ENCODE measurements at regions not wholly inside any gene's neighbourhood (a gene's known extent, or its start where the extent isn't known, plus 50 kb on each side); places are given as distances from the start of the nearest gene placed in this dataset.

DNA sequence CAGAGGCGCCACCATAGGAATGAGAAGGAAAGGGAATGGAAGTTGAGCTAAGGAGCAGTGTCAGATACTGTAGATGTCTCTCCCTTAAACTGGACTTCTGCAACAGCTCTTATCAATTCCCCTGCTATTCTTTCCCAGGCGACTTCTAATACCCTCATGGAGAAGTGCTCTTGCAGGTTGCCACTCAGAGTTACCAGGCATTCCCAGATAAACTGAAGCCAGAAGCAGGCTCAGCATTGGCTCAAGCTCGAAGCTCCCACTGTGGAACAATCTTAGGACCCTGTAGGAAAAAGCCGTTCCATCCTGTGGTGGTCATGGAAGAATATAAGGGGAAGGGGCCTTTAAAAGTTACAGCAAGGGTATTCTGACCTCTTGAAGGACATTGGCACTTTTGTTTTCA, 208.7 kb upstream of the PLET1 start:
- Histone ChIP-seq H3K9ac (ENCODE audit: low read depth in 2 of 2, low read length in 2 of 2) (no peak overlapping the region), H3K4me3 (no peak overlapping the region)
- TF ChIP-seq, protein P1, sequence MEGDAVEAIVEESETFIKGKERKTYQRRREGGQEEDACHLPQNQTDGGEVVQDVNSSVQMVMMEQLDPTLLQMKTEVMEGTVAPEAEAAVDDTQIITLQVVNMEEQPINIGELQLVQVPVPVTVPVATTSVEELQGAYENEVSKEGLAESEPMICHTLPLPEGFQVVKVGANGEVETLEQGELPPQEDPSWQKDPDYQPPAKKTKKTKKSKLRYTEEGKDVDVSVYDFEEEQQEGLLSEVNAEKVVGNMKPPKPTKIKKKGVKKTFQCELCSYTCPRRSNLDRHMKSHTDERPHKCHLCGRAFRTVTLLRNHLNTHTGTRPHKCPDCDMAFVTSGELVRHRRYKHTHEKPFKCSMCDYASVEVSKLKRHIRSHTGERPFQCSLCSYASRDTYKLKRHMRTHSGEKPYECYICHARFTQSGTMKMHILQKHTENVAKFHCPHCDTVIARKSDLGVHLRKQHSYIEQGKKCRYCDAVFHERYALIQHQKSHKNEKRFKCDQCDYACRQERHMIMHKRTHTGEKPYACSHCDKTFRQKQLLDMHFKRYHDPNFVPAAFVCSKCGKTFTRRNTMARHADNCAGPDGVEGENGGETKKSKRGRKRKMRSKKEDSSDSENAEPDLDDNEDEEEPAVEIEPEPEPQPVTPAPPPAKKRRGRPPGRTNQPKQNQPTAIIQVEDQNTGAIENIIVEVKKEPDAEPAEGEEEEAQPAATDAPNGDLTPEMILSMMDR (IDR thresholded peaks at IDR 0.05) = no peak

DNA sequence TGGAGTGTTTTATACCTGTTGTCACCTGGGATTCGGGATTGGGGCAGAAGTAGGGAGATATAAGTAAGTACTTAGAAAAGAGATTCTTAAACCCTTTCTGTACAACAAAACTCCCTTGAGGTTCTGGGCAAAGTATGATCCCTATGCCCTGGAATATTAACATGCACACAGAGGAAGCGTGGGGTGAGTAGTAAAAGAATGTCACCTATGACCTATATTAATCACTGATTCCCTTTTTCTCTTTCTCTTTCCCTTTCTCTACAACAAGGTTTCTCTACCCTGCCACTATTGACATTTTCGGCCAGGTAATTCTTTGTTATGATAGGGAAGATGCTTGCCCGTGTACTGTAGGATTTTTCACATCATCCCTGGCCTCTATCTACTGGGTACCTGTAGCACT, 209.7 kb upstream of the PLET1 start:
- H3K27me3 ChIP-seq = no peaks in the 10 kb centered on the region
- DNase-seq = no peak
- no peaks in the 10 kb centered on the region for H3K36me3 ChIP-seq
- H3K9me3 ChIP-seq = no peaks in the 10 kb centered on the region
- H3K4me3 ChIP-seq = no peak overlapping the region
- no peak overlapping the region for H3K9ac ChIP-seq (ENCODE audit: low read depth in 2 of 2, low read length in 2 of 2)
- no peaks in the 10 kb centered on the region for H3K4me1 ChIP-seq
- TF ChIP-seq, protein P1 (IDR thresholded peaks at IDR 0.05) = no peak
- intact Hi-C loops (cut with DNase I) = no loop called here
- H3K27ac ChIP-seq = no peak overlapping the region

More for the DNA sequence above, 208.7 kb upstream of the PLET1 start:
- Histone ChIP-seq H3K9me3 (no peaks in the 10 kb centered on the region), H3K4me1 (no peaks in the 10 kb centered on the region), H3K27me3 (no peaks in the 10 kb centered on the region), H3K27ac (no peak overlapping the region), H3K36me3 (no peaks in the 10 kb centered on the region)
- intact Hi-C loops (cut with DNase I) = no loop called here
- no peak for DNase-seq

DNA sequence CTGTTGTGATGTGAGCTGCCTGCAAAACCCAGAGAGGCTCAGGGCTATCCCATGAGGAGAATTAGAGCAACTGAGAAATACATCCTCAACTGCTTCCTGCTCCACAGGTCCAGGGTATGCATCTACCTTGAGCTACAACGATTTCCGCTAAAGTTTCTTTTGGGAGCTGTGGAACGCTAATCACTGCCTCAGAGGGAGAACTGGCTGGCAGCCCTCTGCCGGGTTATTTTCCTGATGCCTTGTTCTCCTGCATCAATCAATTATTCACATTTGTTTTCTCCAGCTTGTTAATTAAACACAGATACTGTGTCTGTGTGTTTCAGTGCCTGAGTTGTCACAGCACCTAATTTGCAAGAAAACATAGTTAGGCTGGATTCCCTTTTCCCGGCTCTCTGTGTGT, 211.1 kb upstream of the PLET1 start:
- H3K27ac ChIP-seq = no peak overlapping the region
- intact Hi-C loops (cut with DNase I) = no loop called here

DNA sequence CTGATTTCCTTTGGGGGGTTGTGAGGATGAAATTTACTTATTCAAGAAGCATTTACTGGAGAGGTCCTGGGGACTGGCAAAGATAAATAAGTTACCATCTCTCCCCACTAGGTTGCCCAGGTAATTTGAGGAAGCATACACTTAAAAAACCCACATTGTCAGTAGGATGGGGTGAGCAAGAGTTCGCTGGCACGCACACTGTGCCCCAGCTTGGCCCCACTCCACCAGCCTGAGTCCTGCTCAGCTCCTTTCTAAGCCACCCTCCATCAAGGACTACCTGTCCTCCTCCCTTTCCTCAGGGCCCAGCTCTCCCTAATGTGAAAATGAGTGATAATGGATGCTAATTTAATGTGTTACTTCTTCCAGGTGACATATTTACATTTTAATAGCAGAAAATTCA, 216.5 kb upstream of the PLET1 start:
- Histone ChIP-seq H3K36me3 (no peaks in the 10 kb centered on the region), H3K4me3 (no peak overlapping the region), H3K27me3 (no peaks in the 10 kb centered on the region), H3K9ac (ENCODE audit: low read depth in 2 of 2, low read length in 2 of 2) (no peak overlapping the region), H3K9me3 (no peaks in the 10 kb centered on the region), H3K4me1 (no peaks in the 10 kb centered on the region), H3K27ac (no peak overlapping the region)
- intact Hi-C loops (cut with DNase I) = no loop called here
- TF ChIP-seq, protein P1 (IDR thresholded peaks at IDR 0.05) = no peak
- DNase-seq = no peak

More for the DNA sequence above, 211.1 kb upstream of the PLET1 start:
- no peaks in the 10 kb centered on the region for H3K9me3 ChIP-seq
- H3K27me3 ChIP-seq = no peaks in the 10 kb centered on the region
- no peaks in the 10 kb centered on the region for H3K4me1 ChIP-seq
- no peak for DNase-seq
- no peak overlapping the region for H3K9ac ChIP-seq (ENCODE audit: low read depth in 2 of 2, low read length in 2 of 2)
- no peak overlapping the region for H3K4me3 ChIP-seq
- H3K36me3 ChIP-seq = no peaks in the 10 kb centered on the region
- TF ChIP-seq, protein P1 (IDR thresholded peaks at IDR 0.05) = no peak

DNA sequence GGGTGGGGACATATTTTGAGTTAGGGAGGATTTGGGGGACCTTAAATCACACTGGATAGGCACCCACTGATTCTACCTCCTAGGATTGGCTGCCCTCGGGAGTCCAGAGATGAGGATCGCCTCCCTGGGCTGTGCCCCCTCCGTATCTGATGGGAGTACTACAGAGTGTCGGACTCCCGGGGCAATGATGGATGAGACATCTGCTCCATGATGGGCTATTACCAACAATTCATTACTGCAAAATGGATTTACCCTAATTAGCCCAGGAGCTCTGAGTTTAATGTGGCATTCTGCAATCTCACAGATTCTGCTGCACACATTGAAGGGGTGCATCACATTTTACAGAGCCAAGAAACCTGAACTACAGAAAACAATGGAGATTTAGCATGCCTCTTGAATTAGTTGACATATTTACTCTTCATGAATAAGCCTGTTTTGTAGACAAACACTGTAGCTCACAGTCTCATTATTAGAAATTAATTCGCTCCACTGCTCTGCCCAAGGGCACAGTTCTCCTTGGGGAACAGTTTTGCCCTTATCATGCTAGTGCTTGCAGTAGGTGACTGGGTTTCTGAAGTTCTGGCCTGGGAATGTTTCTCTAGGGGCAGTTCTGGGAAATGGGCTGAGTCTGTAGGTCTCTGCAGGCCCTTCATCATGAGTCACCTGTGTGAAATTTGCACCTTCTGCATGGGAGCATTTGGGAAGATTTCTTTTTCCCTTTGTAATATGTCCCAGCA, 217.1 kb upstream of the PLET1 start:
- no peaks in the 10 kb centered on the region for H3K9me3 ChIP-seq
- H3K27me3 ChIP-seq = no peaks in the 10 kb centered on the region
- TF ChIP-seq, protein P1 (IDR thresholded peaks at IDR 0.05) = no peak
- no peak overlapping the region for H3K9ac ChIP-seq (ENCODE audit: low read depth in 2 of 2, low read length in 2 of 2)
- H3K36me3 ChIP-seq = no peaks in the 10 kb centered on the region
- no peak for DNase-seq
- H3K4me1 ChIP-seq = no peaks in the 10 kb centered on the region
- intact Hi-C loops (cut with DNase I) = no loop called here
- H3K4me3 ChIP-seq = no peak overlapping the region
- no peak overlapping the region for H3K27ac ChIP-seq

Data from colonic mucosa (tissue), 4 donors.